Skeletal muscle tissue (tissue), 3 donors: ENCODE measurements at regions not wholly inside any gene's neighbourhood (a gene's known extent, or its start where the extent isn't known, plus 50 kb on each side); places are given as distances from the start of the nearest gene placed in this dataset.

Experiments
- H3K27ac ChIP-seq: one replicate; pipeline ENCODE4 v1.7.0; 2013; ENCODE audit warnings: mild to moderate bottlenecking, low read depth, low read length, inconsistent platforms
- H3K27me3 ChIP-seq, 3 donors: one replicate each; pipeline ENCODE4 v1.7.0; 2013; ENCODE audit warnings: low read length in 3 of 3; ENCODE audit not compliant: control insufficient read depth in 3 of 3, insufficient read depth in 3 of 3
- H3K36me3 ChIP-seq, 3 donors: one replicate each; pipeline ENCODE4 v1.7.0; 2013; ENCODE audit warnings: low read length in 3 of 3; ENCODE audit not compliant: control insufficient read depth in 3 of 3, insufficient read depth in 3 of 3
- H3K4me1 ChIP-seq, 3 donors: one replicate each; pipeline ENCODE4 v1.7.0; 2013; ENCODE audit warnings: low read length in 3 of 3, mild to moderate bottlenecking in 3 of 3; ENCODE audit not compliant: control insufficient read depth in 3 of 3, insufficient read depth in 3 of 3
- H3K4me3 ChIP-seq, 3 donors: one replicate each; pipeline ENCODE4 v1.7.0; 2013; ENCODE audit warnings: low read length in 3 of 3
- H3K9ac ChIP-seq, 3 donors: one replicate each; pipeline ENCODE4 v1.7.0; 2013; ENCODE audit warnings: low read length in 3 of 3, mild to moderate bottlenecking in 3 of 3, moderate library complexity in 2 of 3, low read depth in 1 of 3
- H3K9me3 ChIP-seq, 3 donors: one replicate each; pipeline ENCODE4 v1.7.0; 2013; ENCODE audit warnings: low read length in 3 of 3; ENCODE audit not compliant: control insufficient read depth in 3 of 3
- donor health status: Osteomylitis.

- no peaks in the 10 kb centered on the region for H3K27me3 ChIP-seq
- H3K4me1 ChIP-seq = peaks cover 17 to 23% (median 22%) of the 10 kb centered on the region in 3 donors
- no peaks in the 10 kb centered on the region for H3K9me3 ChIP-seq
- no peak overlapping the region for H3K4me3 ChIP-seq
- no peaks in the 10 kb centered on the region for H3K36me3 ChIP-seq
- H3K9ac ChIP-seq = peak overlapping the region in 2 of 3 donors; percentile 45 to 69
- H3K27ac ChIP-seq = peak overlapping the region; percentile 76
Measured at GRCh38 chr5:173688703-173689102, 72.3 kb upstream of the BOD1 start.

- Histone ChIP-seq H3K9ac (peak overlapping the region; percentile 65 to 80 (median 69)), H3K27me3 (no peaks in the 10 kb centered on the region), H3K4me3 (peak overlapping the region in 1 of 3 donors; percentile 42), H3K9me3 (no peaks in the 10 kb centered on the region), H3K36me3 (no peaks in the 10 kb centered on the region), H3K27ac (peak overlapping the region; percentile 76), H3K4me1 (peaks cover 17 to 23% (median 22%) of the 10 kb centered on the region in 3 donors)
Measured at GRCh38 chr5:173689171-173689736, 72.8 kb upstream of the BOD1 start.

GRCh38 chr5:173689737-173690360 lies 73.4 kb upstream of the BOD1 start:
- H3K4me1 ChIP-seq = peaks cover 17 to 23% (median 22%) of the 10 kb centered on the region in 3 donors
- peak overlapping the region; percentile 76 for H3K27ac ChIP-seq
- peak overlapping the region in 2 of 3 donors; percentile 16 to 17 for H3K4me3 ChIP-seq
- no peaks in the 10 kb centered on the region for H3K36me3 ChIP-seq
- peak overlapping the region; percentile 65 to 80 (median 69) for H3K9ac ChIP-seq
- H3K9me3 ChIP-seq = no peaks in the 10 kb centered on the region
- no peaks in the 10 kb centered on the region for H3K27me3 ChIP-seq

- Histone ChIP-seq H3K27ac (no peak overlapping the region), H3K4me3 (no peak overlapping the region), H3K27me3 (no peaks in the 10 kb centered on the region), H3K9ac (no peak overlapping the region), H3K9me3 (no peaks in the 10 kb centered on the region), H3K36me3 (no peaks in the 10 kb centered on the region), H3K4me1 (peaks cover 17 to 23% (median 22%) of the 10 kb centered on the region in 3 donors)
Measured at GRCh38 chr5:173691931-173692330, 75.5 kb upstream of the BOD1 start.

- Histone ChIP-seq H3K27me3 (no peaks in the 10 kb centered on the region), H3K9me3 (no peaks in the 10 kb centered on the region), H3K4me3 (no peak overlapping the region), H3K9ac (no peak overlapping the region), H3K27ac (no peak overlapping the region), H3K4me1 (peaks cover 15 to 20% (median 20%) of the 10 kb centered on the region in 3 donors), H3K36me3 (no peaks in the 10 kb centered on the region)
Measured at GRCh38 chr5:173693670-173694069, 77.2 kb upstream of the BOD1 start.

GRCh38 chr5:173696216-173696615 lies 79.8 kb upstream of the BOD1 start:
- Histone ChIP-seq H3K36me3 (no peaks in the 10 kb centered on the region), H3K27me3 (no peaks in the 10 kb centered on the region), H3K4me3 (no peak overlapping the region), H3K9ac (no peak overlapping the region), H3K9me3 (no peaks in the 10 kb centered on the region), H3K4me1 (no peaks in the 10 kb centered on the region), H3K27ac (no peak overlapping the region)

GRCh38 chr5:173697931-173698579 lies 81.6 kb upstream of the BOD1 start:
- no peak overlapping the region for H3K4me3 ChIP-seq
- no peaks in the 10 kb centered on the region for H3K4me1 ChIP-seq
- H3K9me3 ChIP-seq = no peaks in the 10 kb centered on the region
- H3K27me3 ChIP-seq = no peaks in the 10 kb centered on the region
- no peaks in the 10 kb centered on the region for H3K36me3 ChIP-seq
- H3K27ac ChIP-seq = no peak overlapping the region
- H3K9ac ChIP-seq = no peak overlapping the region

- Histone ChIP-seq H3K27ac (no peak overlapping the region), H3K27me3 (no peaks in the 10 kb centered on the region), H3K9ac (no peak overlapping the region), H3K4me1 (no peaks in the 10 kb centered on the region), H3K36me3 (no peaks in the 10 kb centered on the region), H3K4me3 (no peak overlapping the region), H3K9me3 (no peaks in the 10 kb centered on the region)
Measured at GRCh38 chr5:173699966-173700365, 83.5 kb upstream of the BOD1 start.

- H3K9me3 ChIP-seq = no peaks in the 10 kb centered on the region
- H3K4me1 ChIP-seq = peaks cover 16 to 27% (median 21%) of the 10 kb centered on the region in 3 donors
- no peaks in the 10 kb centered on the region for H3K36me3 ChIP-seq
- H3K27ac ChIP-seq = no peak overlapping the region
- H3K27me3 ChIP-seq = no peaks in the 10 kb centered on the region
- no peak overlapping the region for H3K9ac ChIP-seq
- H3K4me3 ChIP-seq = no peak overlapping the region
Measured at GRCh38 chr5:173703466-173703865, 87.0 kb upstream of the BOD1 start.
